Activated CD4-positive, alpha-beta T cell treated with anti-CD3 and anti-CD28 coated beads, Interleukin-2, amount 50 U/mL, for 1 hour (primary cell): ENCODE measurements at regions not wholly inside any gene's neighbourhood (a gene's known extent, or its start where the extent isn't known, plus 50 kb on each side); places are given as distances from the start of the nearest gene placed in this dataset.

Source experiments
- DNase-seq: peaks from one replicate; pipeline ENCODE4 v3.0.0-alpha.2; 2020

GRCh38 chr16:79437764-79438751 is 162.5 kb downstream of the MAF start:
- no peak for DNase-seq

DNA sequence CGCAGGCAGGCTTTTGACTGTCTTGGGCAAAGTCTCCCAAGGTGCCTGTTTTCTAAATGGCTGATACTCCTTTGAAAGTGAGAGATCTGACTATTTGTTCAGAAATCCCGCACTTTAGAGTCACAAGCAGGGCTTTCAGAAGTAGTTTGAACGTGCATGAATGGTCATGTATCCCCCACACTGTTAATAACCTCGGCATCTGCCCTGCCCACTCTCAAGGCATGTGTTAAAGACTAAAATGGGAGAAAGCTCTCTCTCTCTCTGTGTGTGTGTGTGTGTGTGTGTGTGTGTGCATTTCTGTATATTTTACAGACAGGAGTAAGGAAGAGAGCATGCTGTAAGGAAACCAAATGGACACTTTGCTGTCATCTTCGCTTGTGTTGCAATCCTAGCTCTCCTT is 163.7 kb downstream of the MAF start:
- no peak for DNase-seq

- DNase-seq: no peak
Observed at GRCh38 chr16:79434771-79435170, 165.8 kb downstream of the MAF start.

DNA sequence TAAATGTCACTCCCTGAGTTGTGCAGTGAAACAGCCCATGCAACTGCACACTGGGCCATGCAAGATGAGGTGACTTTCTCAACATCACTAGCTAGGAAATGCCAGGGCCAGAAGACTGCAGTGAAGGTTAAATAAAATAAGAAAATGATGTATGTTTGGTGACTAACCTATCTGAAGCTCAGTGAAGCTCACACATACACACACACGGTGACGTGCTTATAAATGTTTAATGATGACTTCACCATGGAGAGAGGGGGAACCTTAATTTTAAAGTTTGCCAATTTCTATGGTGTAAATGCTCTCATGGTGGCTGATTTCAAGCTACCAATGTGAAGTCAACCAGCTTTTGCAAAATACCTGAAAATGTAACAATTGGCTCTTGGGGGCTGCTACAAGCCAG is 166.4 kb downstream of the MAF start:
- no peak for DNase-seq

- no peak for DNase-seq
Observed at GRCh38 chr16:79431923-79432322, 168.6 kb downstream of the MAF start.

DNA sequence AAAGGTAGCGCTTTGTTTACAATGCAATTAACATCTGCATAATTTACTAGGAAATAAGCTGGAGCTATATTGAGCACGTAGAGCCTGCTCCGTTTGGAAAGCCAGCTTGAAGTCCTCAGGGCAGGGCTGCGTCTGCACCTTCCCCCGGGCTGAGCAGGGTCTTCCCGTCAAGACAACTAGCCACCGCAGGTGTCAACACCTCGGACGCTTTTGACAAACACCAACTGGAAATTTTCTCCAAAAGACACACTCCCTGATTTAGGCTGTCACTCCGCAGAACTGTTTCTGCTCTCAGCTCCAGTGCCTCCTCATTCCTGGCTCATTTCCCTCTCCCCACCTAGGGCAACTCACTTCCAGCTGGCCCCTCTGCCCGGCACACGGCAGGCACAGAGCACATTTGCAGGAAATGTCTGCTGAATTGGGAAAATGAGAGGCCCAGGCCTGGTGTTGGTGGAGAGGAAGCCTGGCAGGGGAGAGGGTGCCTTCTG is 170.3 kb downstream of the MAF start:
- DNase-seq: no peak

DNA sequence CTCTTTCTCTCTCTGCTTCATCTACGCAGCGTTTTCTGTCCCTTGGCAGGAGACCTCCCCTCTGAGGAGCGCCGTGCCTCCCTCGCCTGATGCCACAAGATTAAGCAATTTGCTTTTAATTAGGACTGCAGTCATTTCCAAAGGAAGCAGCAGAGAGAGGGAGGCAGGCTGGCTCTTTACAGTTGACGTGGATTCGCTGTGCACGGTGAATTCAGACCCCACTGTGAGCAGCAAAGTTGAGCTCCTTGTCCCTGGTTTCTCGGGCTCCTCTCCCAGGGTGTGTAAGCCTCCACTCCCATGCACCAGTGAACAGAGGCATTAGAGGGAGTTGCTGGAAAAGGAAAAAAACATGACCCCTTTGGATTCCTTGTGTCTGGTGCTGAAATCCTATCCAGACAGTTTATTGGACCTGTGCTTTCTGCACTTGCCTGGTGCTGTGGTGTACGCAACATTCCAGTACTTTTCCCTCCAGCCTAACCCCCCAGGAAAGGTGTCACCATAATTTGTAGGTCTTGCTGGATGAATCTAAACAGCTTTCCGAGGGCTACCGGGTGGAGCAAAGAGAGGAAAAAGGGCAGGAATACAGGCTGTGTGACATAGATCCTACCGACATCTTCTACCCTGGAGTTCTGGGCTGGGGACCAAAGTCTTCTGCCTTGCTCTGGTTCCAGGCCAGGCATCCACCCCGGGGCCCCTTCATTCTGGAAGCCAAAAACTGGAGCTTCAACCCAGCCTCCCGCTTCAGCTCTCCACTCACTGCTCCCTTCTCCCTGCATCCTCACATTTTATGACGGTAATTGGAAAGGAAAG is 171.0 kb downstream of the MAF start:
- no peak for DNase-seq

DNA sequence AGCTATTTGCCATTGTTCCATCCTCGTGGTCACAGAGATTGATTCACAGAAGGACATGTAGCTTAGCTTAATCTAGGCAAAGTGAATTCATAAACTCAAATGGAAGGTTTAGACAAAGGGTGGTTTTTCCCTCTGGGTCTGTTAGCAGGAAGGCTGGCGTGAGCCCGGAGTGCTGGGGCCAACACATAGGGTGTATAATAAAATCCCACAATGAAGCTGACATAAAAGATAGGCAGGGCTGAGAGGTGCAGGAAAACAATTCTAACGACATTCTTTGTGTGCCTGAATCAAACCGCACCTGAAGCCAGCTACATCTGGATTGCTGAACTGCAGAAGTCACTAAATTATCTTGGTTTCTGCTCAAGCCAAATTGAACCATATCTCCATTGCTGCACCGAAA is 173.9 kb downstream of the MAF start:
- no peak for DNase-seq

- DNase-seq: no peak
Observed at GRCh38 chr16:79422064-79422463, 178.5 kb downstream of the MAF start.

DNA sequence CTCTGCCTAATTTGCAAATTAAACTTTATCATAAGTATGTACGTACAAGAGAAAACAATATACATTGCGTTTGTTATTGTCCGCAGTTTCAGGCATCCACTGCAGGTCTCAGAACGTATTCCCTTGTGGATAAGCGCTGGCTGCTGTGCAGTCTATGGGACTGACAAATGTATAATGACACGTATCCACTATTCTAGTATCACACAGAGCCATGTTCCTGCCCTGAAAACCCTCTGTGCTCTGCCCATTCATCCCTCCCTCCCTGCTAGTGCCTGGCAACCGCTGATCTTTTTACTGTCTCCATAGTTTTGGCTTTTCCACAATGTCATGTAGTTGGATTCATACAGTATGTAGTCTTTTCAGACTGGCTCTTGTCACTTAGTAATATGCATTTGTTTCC is 179.4 kb downstream of the MAF start:
- no peak for DNase-seq

- DNase-seq: no peak
Observed at GRCh38 chr16:79420493-79420892, 180.0 kb downstream of the MAF start.

- no peak for DNase-seq
Observed at GRCh38 chr16:79419148-79419547, 181.4 kb downstream of the MAF start.

GRCh38 chr16:79417601-79418008 is 182.9 kb downstream of the MAF start:
- DNase-seq: no peak

- DNase-seq: no peak
Observed at GRCh38 chr16:79415983-79416640, 184.4 kb downstream of the MAF start.

GRCh38 chr16:79412783-79413225 is 187.7 kb downstream of the MAF start:
- DNase-seq: no peak

GRCh38 chr16:79411805-79412204 is 188.7 kb downstream of the MAF start:
- DNase-seq: no peak

DNA sequence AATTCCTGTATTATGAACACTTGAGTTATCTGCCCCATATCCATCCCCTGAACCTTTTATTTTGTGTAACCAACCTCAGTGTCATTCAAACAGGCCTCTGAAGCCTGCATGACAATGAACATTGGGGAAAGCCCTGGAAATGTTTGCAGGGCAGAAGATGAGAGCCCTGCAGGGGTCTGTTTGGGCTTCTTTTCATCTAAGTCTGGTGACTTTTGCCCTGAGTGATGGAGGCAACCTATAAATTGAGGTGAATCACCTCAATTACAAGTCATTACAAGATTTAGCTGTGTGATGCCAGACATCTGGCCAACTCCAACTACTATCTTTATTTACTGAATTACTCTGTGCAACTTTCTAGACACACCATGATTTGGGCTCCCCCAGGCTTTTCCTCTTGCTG is 189.2 kb downstream of the MAF start:
- no peak for DNase-seq

DNA sequence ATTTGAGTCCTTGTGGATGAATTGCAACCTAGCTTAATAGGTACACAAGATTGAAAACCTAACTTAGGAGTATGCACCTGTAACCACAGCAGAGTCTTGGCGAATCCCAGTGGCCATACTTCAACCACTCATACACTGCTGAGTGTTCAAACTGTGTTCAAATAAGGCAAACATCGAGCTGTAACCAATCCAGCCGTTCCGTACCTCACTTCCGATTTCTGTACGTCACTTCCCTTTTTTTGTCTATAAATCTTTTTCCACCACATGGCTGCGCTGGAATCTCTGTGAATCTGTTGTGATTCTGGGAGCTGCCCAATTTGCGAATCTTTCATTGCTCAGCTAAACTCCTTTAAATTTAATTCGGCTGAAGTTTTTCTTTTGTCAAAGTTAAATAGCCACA is 190.6 kb downstream of the MAF start:
- DNase-seq: no peak

DNA sequence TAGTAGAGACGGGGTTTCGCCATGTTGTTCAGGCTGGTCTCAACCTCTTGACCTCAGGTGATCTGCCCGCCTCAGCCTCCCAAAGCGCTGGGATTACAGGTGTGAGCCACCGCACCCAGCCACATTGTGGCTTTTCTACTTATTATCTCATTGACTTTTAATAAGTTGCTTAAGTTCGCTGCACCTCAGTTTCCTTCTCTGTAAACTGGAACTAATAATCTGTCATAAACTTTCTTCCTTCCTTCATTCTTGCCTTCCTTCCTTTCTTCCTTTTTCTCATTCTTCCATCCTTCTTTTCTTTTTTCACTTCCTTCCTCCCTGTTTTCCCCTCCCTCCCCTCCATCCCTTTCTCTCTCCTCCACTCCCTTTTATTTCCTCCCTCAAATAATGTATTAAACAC is 192.2 kb downstream of the MAF start:
- DNase-seq: no peak

- DNase-seq: no peak
Observed at GRCh38 chr16:79407461-79408135, 192.9 kb downstream of the MAF start.

DNA sequence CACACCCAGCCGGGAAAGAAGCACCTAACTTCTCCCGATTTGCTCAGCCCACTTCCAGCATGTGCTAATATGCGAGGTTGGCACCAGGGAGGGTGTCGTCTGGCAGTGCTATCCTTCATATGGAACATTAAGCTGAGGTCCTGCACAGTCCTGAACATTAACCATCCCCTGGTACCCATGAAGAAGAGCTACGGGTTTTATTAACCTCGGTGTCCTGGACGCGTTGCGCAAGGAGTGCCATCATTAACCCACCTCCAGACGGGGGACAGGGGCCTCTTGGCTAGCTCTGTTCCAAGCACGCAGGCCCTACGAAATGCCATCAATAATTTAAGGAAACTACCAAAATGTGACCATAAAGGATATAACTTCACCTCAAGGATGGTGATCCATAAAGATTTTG is 193.5 kb downstream of the MAF start:
- no peak for DNase-seq

GRCh38 chr16:79404571-79404970 is 196.0 kb downstream of the MAF start:
- DNase-seq: no peak

DNA sequence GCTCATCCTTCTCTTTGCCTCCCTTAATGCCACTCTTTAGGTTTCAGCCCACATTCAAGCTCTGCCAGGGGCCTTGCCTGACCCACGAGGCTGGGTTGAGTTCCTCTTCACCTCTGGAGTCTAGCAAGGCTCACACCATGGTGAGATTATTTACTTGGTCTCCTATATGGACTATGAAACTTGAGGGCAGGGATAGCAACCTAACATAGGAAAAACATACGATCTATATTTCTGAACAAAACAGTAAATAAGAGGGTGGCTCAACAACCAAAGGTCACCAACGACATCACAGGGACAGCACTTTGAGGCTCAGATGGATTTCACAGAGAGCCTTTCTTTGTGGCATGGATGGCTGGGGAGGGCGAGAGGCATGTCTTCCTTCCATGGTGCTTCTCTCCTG is 197.0 kb downstream of the MAF start:
- DNase-seq: no peak
